SU-DHL-6 (cell line): ENCODE measurements at regions not wholly inside any gene's neighbourhood (a gene's known extent, or its start where the extent isn't known, plus 50 kb on each side); places are given as distances from the start of the nearest gene placed in this dataset.

Source experiments
- CTCF ChIP-seq: fragments of 200-600 bp; sonication (generic); IDR thresholded peaks from one replicate; pipeline ENCODE4 v1.5.1; 2017; ENCODE audit warnings: antibody characterized with exemption, mild to moderate bottlenecking, low read length, moderate library complexity; ENCODE audit not compliant: insufficient read depth, poor library complexity, severe bottlenecking
- EZH2phosphoT487 ChIP-seq: fragments of 200-600 bp; sonication (generic), shearing (Covaris generic); conservative IDR thresholded peaks from 2 replicates; pipeline ENCODE4 v1.6.1; 2018; ENCODE audit warnings: mild to moderate bottlenecking, antibody characterized with exemption, low read length, moderate library complexity, mixed read lengths

GRCh38 chr4:63020661-63021060 lies 1388.6 kb downstream of the TECRL start:
- no peak for TF ChIP-seq CTCF
- TF ChIP-seq EZH2phosphoT487 = no peak
